HG03565 (cell line): ENCODE measurements at regions not wholly inside any gene's neighbourhood (a gene's known extent, or its start where the extent isn't known, plus 50 kb on each side); places are given as distances from the start of the nearest gene placed in this dataset.

ENCODE experiments used
- ATAC-seq: cut with Tn5 transposase; IDR thresholded peaks from one replicate; pipeline ENCODE4 v1.9.1; 2021; ENCODE audit warnings: mild to moderate bottlenecking, moderate library complexity; ENCODE audit not compliant: unreplicated experiment

- ATAC-seq, result no peak
Measured at GRCh38 chr18:54716586-54716985, 111.7 kb upstream of the RAB27B start.

- ATAC-seq, result peak; percentile 85
Measured at GRCh38 chr18:54717673-54718407, 110.4 kb upstream of the RAB27B start.

- ATAC-seq, result no peak
Measured at GRCh38 chr18:54718408-54718773, 109.9 kb upstream of the RAB27B start.

GRCh38 chr18:54720620-54721019 is 107.7 kb upstream of the RAB27B start:
- ATAC-seq, result no peak

GRCh38 chr18:54726143-54726542 is 102.1 kb upstream of the RAB27B start:
- ATAC-seq, result no peak

GRCh38 chr18:54734059-54734458 is 94.2 kb upstream of the RAB27B start:
- no peak for ATAC-seq

GRCh38 chr18:54736981-54737380 is 91.3 kb upstream of the RAB27B start:
- no peak for ATAC-seq

GRCh38 chr18:54737986-54738385 is 90.3 kb upstream of the RAB27B start:
- no peak for ATAC-seq

- ATAC-seq, result no peak
Measured at GRCh38 chr18:54739476-54739875, 88.8 kb upstream of the RAB27B start.

GRCh38 chr18:54740136-54740846 is 88.0 kb upstream of the RAB27B start:
- no peak for ATAC-seq

- no peak for ATAC-seq
Measured at GRCh38 chr18:54742120-54742519, 86.2 kb upstream of the RAB27B start.

- no peak for ATAC-seq
Measured at GRCh38 chr18:54742659-54743604, 85.3 kb upstream of the RAB27B start.

- ATAC-seq, result no peak
Measured at GRCh38 chr18:54743605-54743995, 84.7 kb upstream of the RAB27B start.

- no peak for ATAC-seq
Measured at GRCh38 chr18:54749291-54749690, 79.0 kb upstream of the RAB27B start.

GRCh38 chr18:54750350-54750749 is 77.9 kb upstream of the RAB27B start:
- ATAC-seq, result no peak

- no peak for ATAC-seq
Measured at GRCh38 chr18:54752185-54752584, 76.1 kb upstream of the RAB27B start.

- ATAC-seq, result no peak
Measured at GRCh38 chr18:54755456-54755855, 72.8 kb upstream of the RAB27B start.

- no peak for ATAC-seq
Measured at GRCh38 chr18:54762386-54762785, 65.9 kb upstream of the RAB27B start.

GRCh38 chr18:54764786-54765185 is 63.5 kb upstream of the RAB27B start:
- ATAC-seq, result no peak

- ATAC-seq, result no peak
Measured at GRCh38 chr18:54765636-54766375, 62.5 kb upstream of the RAB27B start.

GRCh38 chr18:54766634-54767033 is 61.6 kb upstream of the RAB27B start:
- no peak for ATAC-seq
